ENCODE measurements at regions not wholly inside any gene's neighbourhood (a gene's known extent, or its start where the extent isn't known, plus 50 kb on each side); places are given as distances from the start of the nearest gene placed in this dataset.

GRCh38 chr5:24899180-24899579 lies 254.4 kb upstream of the CDH10 start:
- TF ChIP-seq CTCF (IDR thresholded peaks at IDR 0.05) (no peak), USF2 (IDR thresholded peaks at IDR 0.05; ENCODE audit: borderline replicate concordance, low read depth, low read length) (no peak), POLR2AphosphoS5 (IDR thresholded peaks at IDR 0.05; ENCODE audit: low read depth, low read length) (no peak), MAX (IDR thresholded peaks at IDR 0.05; ENCODE audit: low read depth) (no peak), REST (IDR thresholded peaks at IDR 0.05; ENCODE audit: low read depth, low read length) (no peak), NRF1 (IDR thresholded peaks at IDR 0.05; ENCODE audit: low read depth, low read length) (no peak), RXRA (IDR thresholded peaks at IDR 0.05; ENCODE audit: borderline replicate concordance, low read depth) (no peak), SIN3A (IDR thresholded peaks at IDR 0.05; ENCODE audit: borderline replicate concordance, low read depth, low read length) (no peak), YY1 (IDR thresholded peaks at IDR 0.05; ENCODE audit: low read depth) (no peak)

Data from SK-N-SH (cell line).